Ovary (tissue), 3 donors: ENCODE measurements at regions not wholly inside any gene's neighbourhood (a gene's known extent, or its start where the extent isn't known, plus 50 kb on each side); places are given as distances from the start of the nearest gene placed in this dataset.

Experiments
- EP300 ChIP-seq: sonication (generic); formaldehyde crosslinking; IDR thresholded peaks from one replicate; pipeline ENCODE4 v1.6.1; 2017; ENCODE audit warnings: antibody characterized with exemption
- POLR2A ChIP-seq: fragments of 450-650 bp; IDR thresholded peaks from one replicate; pipeline ENCODE4 v1.6.1; 2017; ENCODE audit warnings: antibody characterized with exemption, mild to moderate bottlenecking, moderate library complexity
- TF ChIP-seq, protein P1 (sequence below), 3 donors: fragments of 450-650 bp in 2 of 3; fragments of 200-600 bp in 1 of 3; IDR thresholded peaks; one replicate each; pipeline versions ENCODE4 v1.5.1 to v1.8.0; 2016 to 2022; ENCODE audit warnings: antibody characterized with exemption in 3 of 3, mild to moderate bottlenecking in 1 of 3
- donor health status: DM: no; HTN: no; CAD: no.

DNA sequence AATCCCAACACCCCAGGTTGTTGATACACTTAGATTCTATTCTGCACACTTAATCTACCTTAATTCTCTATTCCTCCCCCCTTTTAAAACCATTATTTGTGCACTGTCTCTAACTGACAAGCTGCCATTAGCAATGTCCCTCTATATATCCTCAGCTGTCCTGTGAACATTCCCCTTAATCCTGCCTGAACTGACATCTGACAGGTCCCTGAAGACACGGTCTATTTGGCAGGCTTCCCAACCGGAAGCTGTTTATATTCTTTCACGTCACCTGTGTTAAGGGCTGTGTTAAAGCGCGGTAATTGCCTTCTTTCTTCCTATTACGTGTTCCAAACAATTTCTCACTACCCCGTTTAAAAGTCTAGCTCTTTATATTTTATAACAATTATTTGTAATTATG, 277.3 kb downstream of the CDH9 start:
- TF ChIP-seq POLR2A (no peak), EP300 (no peak)
- TF ChIP-seq, protein P1, sequence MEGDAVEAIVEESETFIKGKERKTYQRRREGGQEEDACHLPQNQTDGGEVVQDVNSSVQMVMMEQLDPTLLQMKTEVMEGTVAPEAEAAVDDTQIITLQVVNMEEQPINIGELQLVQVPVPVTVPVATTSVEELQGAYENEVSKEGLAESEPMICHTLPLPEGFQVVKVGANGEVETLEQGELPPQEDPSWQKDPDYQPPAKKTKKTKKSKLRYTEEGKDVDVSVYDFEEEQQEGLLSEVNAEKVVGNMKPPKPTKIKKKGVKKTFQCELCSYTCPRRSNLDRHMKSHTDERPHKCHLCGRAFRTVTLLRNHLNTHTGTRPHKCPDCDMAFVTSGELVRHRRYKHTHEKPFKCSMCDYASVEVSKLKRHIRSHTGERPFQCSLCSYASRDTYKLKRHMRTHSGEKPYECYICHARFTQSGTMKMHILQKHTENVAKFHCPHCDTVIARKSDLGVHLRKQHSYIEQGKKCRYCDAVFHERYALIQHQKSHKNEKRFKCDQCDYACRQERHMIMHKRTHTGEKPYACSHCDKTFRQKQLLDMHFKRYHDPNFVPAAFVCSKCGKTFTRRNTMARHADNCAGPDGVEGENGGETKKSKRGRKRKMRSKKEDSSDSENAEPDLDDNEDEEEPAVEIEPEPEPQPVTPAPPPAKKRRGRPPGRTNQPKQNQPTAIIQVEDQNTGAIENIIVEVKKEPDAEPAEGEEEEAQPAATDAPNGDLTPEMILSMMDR (IDR thresholded peaks at IDR 0.05): no peak
